ENCODE measurements at regions not wholly inside any gene's neighbourhood (a gene's known extent, or its start where the extent isn't known, plus 50 kb on each side); places are given as distances from the start of the nearest gene placed in this dataset.

DNA sequence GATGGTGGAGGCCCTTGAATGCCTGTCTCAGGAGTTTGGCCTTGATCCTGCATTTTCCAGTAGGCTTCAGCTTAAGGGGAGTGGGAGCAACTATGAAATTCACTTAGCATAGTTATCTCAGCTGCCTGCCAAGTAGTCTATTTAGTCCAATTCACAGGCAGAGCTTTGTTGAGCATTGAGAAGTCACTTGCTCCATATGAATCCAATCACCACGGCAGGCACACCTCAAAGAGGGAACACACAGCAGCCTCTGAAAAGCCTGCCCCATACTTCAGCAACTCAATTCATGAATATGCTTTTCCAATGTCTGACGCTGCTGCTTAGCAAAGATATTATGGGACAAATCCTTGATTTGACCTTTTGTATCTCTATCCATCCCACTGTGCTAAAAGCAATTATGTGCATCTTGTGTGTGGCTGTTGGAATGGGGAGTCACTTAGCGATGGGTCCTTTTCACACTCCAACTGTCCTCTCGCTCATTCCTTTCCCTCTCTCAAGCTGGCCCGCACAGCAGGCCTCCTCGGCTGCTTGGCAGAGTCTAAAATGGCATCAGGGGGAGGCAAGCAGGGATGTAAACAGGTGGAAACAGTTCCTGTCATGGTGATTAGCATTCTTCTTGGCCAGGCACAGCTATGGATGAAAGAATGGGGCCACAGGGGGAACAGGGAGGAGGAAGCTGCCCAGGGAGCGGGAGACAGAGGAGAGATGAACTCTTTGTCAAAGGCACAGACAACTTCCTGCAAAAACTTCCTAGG lies 56.0 kb upstream of the LRPPRC start:
- H2BK120ac ChIP-seq (ENCODE audit: low read depth, low read length, poor library complexity, severe bottlenecking) = no peak overlapping the region
- peaks cover 0 to 5% (median 4%) of the 10 kb centered on the region in 3 experiments; a peak in 3 of 7 replicates for H3K36me3 Mint-ChIP-seq (ENCODE audit: insufficient read depth in 1 of 3, low read depth in 3 of 3)
- H4K20me1 ChIP-seq (ENCODE audit: control insufficient read depth, insufficient read depth, insufficient read length) = no peaks in the 10 kb centered on the region
- H2AK5ac ChIP-seq (ENCODE audit: insufficient read length, low read length) = no peak overlapping the region
- H4K5ac ChIP-seq (ENCODE audit: insufficient read length, low read depth, low read length) = no peak overlapping the region
- peaks cover 13% of the 10 kb centered on the region; the same call in 1 of the 2 replicates for H3K4me1 ChIP-seq (ENCODE audit: insufficient read depth, low read length)
- no peak overlapping the region for H3T11ph ChIP-seq (ENCODE audit: low read length)
- H2AFZ ChIP-seq (ENCODE audit: low read length) = no peak overlapping the region
- no CpG with 5 or more reads among the region's 7 CpGs for WGBS (ENCODE audit: extremely low coverage, insufficient read length, low lambda C conversion rate)
- peaks cover 21 to 23% of the 10 kb centered on the region in 2 experiments for H3K4me1 Mint-ChIP-seq
- no peak overlapping the region for H2BK5ac ChIP-seq (ENCODE audit: insufficient read length, low read length)
- no peak overlapping the region for H3K27ac ChIP-seq (ENCODE audit: insufficient read length, low read depth, low read length)
- peaks cover 6% of the 10 kb centered on the region for H3K27me3 Mint-ChIP-seq (ENCODE audit: low read depth)
- peaks cover 6% of the 10 kb centered on the region for H3K9me3 ChIP-seq (ENCODE audit: control insufficient read depth, low read depth, low read length)
- H3K27ac Mint-ChIP-seq = peak overlapping the region; percentile 29 to 77 (median 73); a peak in 6 of 7 replicates
- H3K23me2 ChIP-seq (ENCODE audit: insufficient read length, low read depth, low read length, poor library complexity, severe bottlenecking) = no peaks in the 10 kb centered on the region
- H3K56ac ChIP-seq (ENCODE audit: insufficient read length, low read depth, low read length) = no peak overlapping the region
- no peak overlapping the region for H3K4me2 ChIP-seq (ENCODE audit: insufficient read depth, insufficient read length, low read length)
- peaks cover 5 to 6% of the 10 kb centered on the region in 2 experiments; a peak in 3 of 5 replicates for H3K9me3 Mint-ChIP-seq
- DNase-seq = peak; percentile 45
- no peak overlapping the region for H2BK12ac ChIP-seq (ENCODE audit: insufficient read length, low read depth, low read length)
- H3K79me1 ChIP-seq (ENCODE audit: insufficient read depth, low read depth, low read length, poor library complexity, severe bottlenecking) = no peaks in the 10 kb centered on the region
- H2BK15ac ChIP-seq (ENCODE audit: low read depth, low read length) = no peak overlapping the region
- no peak overlapping the region for H2BK20ac ChIP-seq (ENCODE audit: low read depth, low read length, poor library complexity, severe bottlenecking)
- H3K14ac ChIP-seq (ENCODE audit: insufficient read depth, low read length) = no peak overlapping the region
- no peak for TF ChIP-seq CTCF (conservative IDR thresholded peaks at IDR 0.05)
- H4K91ac ChIP-seq (ENCODE audit: insufficient read length, low read depth, low read length) = no peak overlapping the region
- H3K27me3 ChIP-seq (ENCODE audit: insufficient read depth, low read length) = no peaks in the 10 kb centered on the region
- no peak overlapping the region for H3K23ac ChIP-seq (ENCODE audit: insufficient read length, low read depth, low read length)
- no peak overlapping the region for H3K18ac ChIP-seq (ENCODE audit: insufficient read length, low read depth, low read length)
- H4K8ac ChIP-seq (replicated peaks; ENCODE audit: insufficient read length, low read depth, low read length) = no peak overlapping the region
- peak overlapping the region in 1 of 2 experiments; percentile 45; a peak in 2 of 5 replicates for H3K4me3 Mint-ChIP-seq
- H3K79me2 ChIP-seq (ENCODE audit: insufficient read depth, low read length) = no peaks in the 10 kb centered on the region
- no peak overlapping the region for H3K4ac ChIP-seq (ENCODE audit: low read depth, low read length)
- H3K9ac ChIP-seq (ENCODE audit: extremely low read depth, insufficient read length, low read length) = no peak overlapping the region
